ENCODE measurements at regions not wholly inside any gene's neighbourhood (a gene's known extent, or its start where the extent isn't known, plus 50 kb on each side); places are given as distances from the start of the nearest gene placed in this dataset.

GRCh38 chr1:13968361-13968760, 268.4 kb downstream of the PRDM2 start:
- no peak for DNase-seq (ENCODE audit: low spot score)

GRCh38 chr1:13970631-13971247, 270.8 kb downstream of the PRDM2 start:
- DNase-seq (ENCODE audit: low spot score): no peak

GRCh38 chr1:13976485-13976884, 276.5 kb downstream of the PRDM2 start:
- no peak for DNase-seq (ENCODE audit: low spot score)

- no peak for DNase-seq (ENCODE audit: low spot score)
Measured at GRCh38 chr1:13981142-13981541, 281.2 kb downstream of the PRDM2 start.

- DNase-seq (ENCODE audit: low spot score): no peak
Measured at GRCh38 chr1:13983393-13983792, 283.4 kb downstream of the PRDM2 start.

GRCh38 chr1:13990939-13991338, 291.0 kb downstream of the PRDM2 start:
- DNase-seq (ENCODE audit: low spot score): no peak

GRCh38 chr1:13992489-13993285, 292.7 kb downstream of the PRDM2 start:
- no peak for DNase-seq (ENCODE audit: low spot score)

- DNase-seq (ENCODE audit: low spot score): no peak
Measured at GRCh38 chr1:13994386-13994785, 294.4 kb downstream of the PRDM2 start.

- no peak for DNase-seq (ENCODE audit: low spot score)
Measured at GRCh38 chr1:13996334-13996733, 296.3 kb downstream of the PRDM2 start.

GRCh38 chr1:14003552-14003951, 303.6 kb downstream of the PRDM2 start:
- no peak for DNase-seq (ENCODE audit: low spot score)

- no peak for DNase-seq (ENCODE audit: low spot score)
Measured at GRCh38 chr1:14009582-14009981, 309.6 kb downstream of the PRDM2 start.

- DNase-seq (ENCODE audit: low spot score): no peak
Measured at GRCh38 chr1:14010476-14010875, 310.5 kb downstream of the PRDM2 start.

- DNase-seq (ENCODE audit: low spot score): no peak
Measured at GRCh38 chr1:14011132-14011531, 311.1 kb downstream of the PRDM2 start.

- DNase-seq (ENCODE audit: low spot score): no peak
Measured at GRCh38 chr1:14011888-14012287, 311.9 kb downstream of the PRDM2 start.

GRCh38 chr1:14014929-14015328, 314.9 kb downstream of the PRDM2 start:
- no peak for DNase-seq (ENCODE audit: low spot score)

GRCh38 chr1:14015917-14016316, 315.9 kb downstream of the PRDM2 start:
- DNase-seq (ENCODE audit: low spot score): no peak

GRCh38 chr1:14017531-14017961, 317.6 kb downstream of the PRDM2 start:
- no peak for DNase-seq (ENCODE audit: low spot score)

GRCh38 chr1:14019461-14019860, 319.5 kb downstream of the PRDM2 start:
- DNase-seq (ENCODE audit: low spot score): no peak

GRCh38 chr1:14020006-14020405, 320.0 kb downstream of the PRDM2 start:
- no peak for DNase-seq (ENCODE audit: low spot score)

- no peak for DNase-seq (ENCODE audit: low spot score)
Measured at GRCh38 chr1:14027099-14027498, 327.1 kb downstream of the PRDM2 start.

- DNase-seq (ENCODE audit: low spot score): no peak
Measured at GRCh38 chr1:14031461-14031860, 331.5 kb downstream of the PRDM2 start.

- DNase-seq (ENCODE audit: low spot score): no peak
Measured at GRCh38 chr1:14034506-14034905, 334.5 kb downstream of the PRDM2 start.

- DNase-seq (ENCODE audit: low spot score): no peak
Measured at GRCh38 chr1:14037101-14037847, 337.3 kb downstream of the PRDM2 start.
